LNCaP clone FGC (cell line): ENCODE measurements at regions not wholly inside any gene's neighbourhood (a gene's known extent, or its start where the extent isn't known, plus 50 kb on each side); places are given as distances from the start of the nearest gene placed in this dataset.

Source experiments
- DNase-seq: peaks from one replicate; pipeline ENCODE4 v3.0.0-alpha.2; 2011; ENCODE audit warnings: low read depth
- H3K4me3 ChIP-seq: 2 replicates; pipeline ENCODE4 v1.5.1; 2011; ENCODE audit warnings: mild to moderate bottlenecking, low read depth, low read length, control low read depth
- CTCF ChIP-seq: IDR thresholded peaks from 2 replicates; pipeline ENCODE4 v1.5.1; 2012; ENCODE audit warnings: mild to moderate bottlenecking; ENCODE audit not compliant: control insufficient read depth, insufficient read depth; ENCODE audit errors: extremely low read depth

DNA sequence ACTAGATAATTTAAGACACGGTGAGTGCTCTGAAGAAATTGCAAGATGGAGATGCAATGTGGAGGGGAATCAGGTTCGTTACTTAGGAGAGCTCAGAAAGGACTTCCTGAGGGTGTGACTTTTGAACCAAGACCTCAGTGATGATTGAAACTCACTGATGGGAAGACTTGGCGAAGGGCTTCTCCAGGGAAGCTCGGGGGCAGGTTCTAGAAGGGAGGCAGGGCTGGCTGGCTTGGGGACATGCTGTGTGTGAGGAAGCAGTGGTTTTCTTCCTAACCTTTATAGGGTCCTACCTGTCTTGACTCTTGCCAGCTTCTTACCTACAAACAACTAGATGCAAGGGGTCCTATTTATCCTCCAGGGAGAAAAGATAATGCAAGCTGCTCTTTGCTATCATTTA lies 637.9 kb downstream of the ACTR3B start:
- no peak for DNase-seq

DNA sequence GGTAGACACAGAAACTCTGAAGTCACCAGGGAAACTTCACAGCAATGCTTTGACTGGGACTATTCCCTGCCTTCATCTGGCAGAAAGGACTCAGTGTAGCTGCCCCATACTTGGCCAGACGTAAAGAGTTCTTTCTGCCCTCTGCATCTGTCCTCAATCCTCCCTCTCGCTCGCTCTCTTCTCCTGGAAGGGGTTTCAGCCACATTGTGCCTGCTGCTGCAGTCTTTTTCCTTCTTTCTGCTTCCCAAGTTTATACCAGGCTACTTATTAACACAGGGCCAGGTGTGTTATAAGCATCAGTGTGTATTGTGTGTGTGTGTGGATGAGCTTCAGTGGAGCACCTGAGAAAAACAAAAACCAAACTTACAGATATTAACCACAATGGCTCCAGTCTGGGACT lies 638.4 kb downstream of the ACTR3B start:
- DNase-seq, result no peak
- no peak overlapping the region for H3K4me3 ChIP-seq
- TF ChIP-seq CTCF, result no peak

More for the DNA sequence above, 637.9 kb downstream of the ACTR3B start:
- H3K4me3 ChIP-seq, result no peak overlapping the region
- TF ChIP-seq CTCF, result no peak

- DNase-seq, result no peak
- TF ChIP-seq CTCF, result no peak
- no peak overlapping the region for H3K4me3 ChIP-seq
Measured at GRCh38 chr7:153398370-153398769, 638.8 kb downstream of the ACTR3B start.

- DNase-seq, result no peak
- H3K4me3 ChIP-seq, result no peak overlapping the region
- TF ChIP-seq CTCF, result no peak
Measured at GRCh38 chr7:153398789-153399553, 639.4 kb downstream of the ACTR3B start.

DNA sequence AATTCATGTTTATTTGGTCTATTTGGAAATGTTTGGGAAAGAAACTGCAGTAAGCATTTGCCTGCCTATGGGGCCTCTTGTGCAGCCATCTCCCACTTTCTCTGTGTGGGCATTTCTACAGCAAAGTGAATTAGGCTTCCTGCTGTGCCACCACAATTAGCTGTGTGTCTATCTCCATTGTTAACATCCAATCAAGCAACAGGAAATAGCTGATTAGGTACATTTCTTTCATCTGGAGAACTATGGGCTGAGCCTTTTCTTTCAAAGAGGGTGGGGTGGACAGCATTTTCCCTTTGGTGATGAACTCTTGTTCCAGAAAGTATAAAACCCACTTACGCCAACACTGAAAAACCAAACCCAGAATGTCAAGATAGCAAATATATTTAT lies 640.0 kb downstream of the ACTR3B start:
- DNase-seq, result no peak
- no peak for TF ChIP-seq CTCF
- H3K4me3 ChIP-seq, result no peak overlapping the region

GRCh38 chr7:153400735-153401593 lies 641.4 kb downstream of the ACTR3B start:
- H3K4me3 ChIP-seq, result no peak overlapping the region
- no peak for TF ChIP-seq CTCF
- DNase-seq, result no peak
